Activated CD8-positive, alpha-beta memory T cell treated with anti-CD3 and anti-CD28 coated beads, Interleukin-2, amount 10 ng/mL, durations not matched to agents 7 days and 5 days (primary cell): ENCODE measurements at regions not wholly inside any gene's neighbourhood (a gene's known extent, or its start where the extent isn't known, plus 50 kb on each side); places are given as distances from the start of the nearest gene placed in this dataset.

Experiments used
- ATAC-seq: fragments of 150-1000 bp; cut with Tn5 transposase; one replicate; pipeline ENCODE4 v1.10.0; 2021; ENCODE audit warnings: moderate library complexity
- CTCF ChIA-PET: fragments of 350-600 bp; sonication (Branson Sonifier 250); formaldehyde crosslinking; loops from one replicate; lab custom pipeline; 2021; ENCODE audit warnings: antibody characterized with exemption; lab: Charles Lee
- DNase-seq: peaks from one replicate; pipeline ENCODE4 v3.0.0-alpha.2; 2020
- H3K27ac Mint-ChIP-seq: one replicate; pipeline ENCODE4 v1.8.0; 2021; ENCODE audit warnings: mild to moderate bottlenecking, mixed read lengths
- H3K27me3 Mint-ChIP-seq: one replicate; pipeline ENCODE4 v1.8.0; 2021; ENCODE audit warnings: mixed read lengths
- H3K36me3 Mint-ChIP-seq: one replicate; pipeline ENCODE4 v1.8.0; 2021; ENCODE audit warnings: mild to moderate bottlenecking, mixed read lengths
- H3K4me1 Mint-ChIP-seq: one replicate; pipeline ENCODE4 v1.8.0; 2021; ENCODE audit warnings: mixed read lengths
- H3K4me3 Mint-ChIP-seq: one replicate; pipeline ENCODE4 v1.8.0; 2021; ENCODE audit warnings: mild to moderate bottlenecking, moderate library complexity, mixed read lengths
- H3K9me3 Mint-ChIP-seq: one replicate; pipeline ENCODE4 v1.8.0; 2022; ENCODE audit warnings: low read depth, mixed read lengths

GRCh38 chr16:82522026-82522425, 104.7 kb upstream of the CDH13 start:
- Mint-ChIP-seq H3K36me3 (no peaks in the 10 kb centered on the region), H3K4me3 (no peak overlapping the region), H3K9me3 (no peaks in the 10 kb centered on the region), H3K27ac (no peak overlapping the region), H3K4me1 (no peaks in the 10 kb centered on the region), H3K27me3 (no peaks in the 10 kb centered on the region)
- no peak for DNase-seq
- CTCF ChIA-PET: no interaction called here
- no peak for ATAC-seq

DNA sequence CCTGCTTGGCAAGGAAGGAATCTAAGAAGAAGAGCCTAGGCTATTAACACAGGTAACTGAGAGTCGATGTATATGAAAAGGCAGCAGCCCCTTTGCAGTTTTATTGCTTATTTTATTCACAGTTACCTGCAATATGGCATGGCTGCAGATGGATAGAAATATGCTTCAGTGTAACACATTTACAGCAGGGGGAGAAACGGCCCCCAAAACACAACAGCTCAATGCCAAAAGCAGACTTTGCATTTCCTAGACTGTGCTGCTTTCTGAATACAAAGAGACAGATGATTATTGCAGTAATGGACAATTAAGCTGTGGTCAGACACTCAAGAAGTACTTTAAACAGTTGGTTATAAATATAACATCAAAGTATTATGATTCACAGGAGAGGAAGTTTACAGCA, 108.0 kb upstream of the CDH13 start:
- no peaks in the 10 kb centered on the region for H3K4me1 Mint-ChIP-seq
- ATAC-seq: no peak
- H3K27ac Mint-ChIP-seq: no peak overlapping the region
- no peaks in the 10 kb centered on the region for H3K9me3 Mint-ChIP-seq
- H3K36me3 Mint-ChIP-seq: no peaks in the 10 kb centered on the region
- DNase-seq: no peak
- CTCF ChIA-PET: no interaction called here
- no peak overlapping the region for H3K4me3 Mint-ChIP-seq
- H3K27me3 Mint-ChIP-seq: no peaks in the 10 kb centered on the region

DNA sequence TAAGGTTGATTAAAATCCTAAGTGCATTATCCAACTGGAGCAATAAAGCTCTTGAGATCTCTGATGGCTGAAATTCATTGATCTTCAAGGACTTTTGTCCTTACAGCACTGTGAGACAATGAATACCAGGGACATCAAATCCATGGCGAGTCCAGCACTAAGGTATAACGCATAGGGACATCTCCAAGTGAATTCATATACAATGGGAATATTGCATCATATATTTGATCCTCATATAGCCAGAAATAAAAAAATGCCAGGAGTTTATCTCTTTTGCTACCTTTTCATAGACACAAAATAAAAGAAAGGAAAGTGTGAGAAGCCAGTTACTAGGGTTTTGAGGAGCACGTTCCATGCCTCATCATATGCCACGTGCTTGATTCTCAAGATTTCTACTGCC, 112.5 kb upstream of the CDH13 start:
- H3K27ac Mint-ChIP-seq: no peak overlapping the region
- no peaks in the 10 kb centered on the region for H3K27me3 Mint-ChIP-seq
- ATAC-seq (no peak), DNase-seq (no peak)
- no peak overlapping the region for H3K4me3 Mint-ChIP-seq
- no peaks in the 10 kb centered on the region for H3K9me3 Mint-ChIP-seq
- H3K4me1 Mint-ChIP-seq: no peaks in the 10 kb centered on the region
- no peaks in the 10 kb centered on the region for H3K36me3 Mint-ChIP-seq
- CTCF ChIA-PET: no interaction called here

- Mint-ChIP-seq H3K4me1 (no peaks in the 10 kb centered on the region), H3K27me3 (no peaks in the 10 kb centered on the region), H3K27ac (no peak overlapping the region), H3K9me3 (no peaks in the 10 kb centered on the region), H3K4me3 (no peak overlapping the region), H3K36me3 (no peaks in the 10 kb centered on the region)
- ATAC-seq (no peak), DNase-seq (no peak)
- CTCF ChIA-PET: no interaction called here
These were observed 115.9 kb upstream of the CDH13 start for GRCh38 chr16:82510789-82511305.

DNA sequence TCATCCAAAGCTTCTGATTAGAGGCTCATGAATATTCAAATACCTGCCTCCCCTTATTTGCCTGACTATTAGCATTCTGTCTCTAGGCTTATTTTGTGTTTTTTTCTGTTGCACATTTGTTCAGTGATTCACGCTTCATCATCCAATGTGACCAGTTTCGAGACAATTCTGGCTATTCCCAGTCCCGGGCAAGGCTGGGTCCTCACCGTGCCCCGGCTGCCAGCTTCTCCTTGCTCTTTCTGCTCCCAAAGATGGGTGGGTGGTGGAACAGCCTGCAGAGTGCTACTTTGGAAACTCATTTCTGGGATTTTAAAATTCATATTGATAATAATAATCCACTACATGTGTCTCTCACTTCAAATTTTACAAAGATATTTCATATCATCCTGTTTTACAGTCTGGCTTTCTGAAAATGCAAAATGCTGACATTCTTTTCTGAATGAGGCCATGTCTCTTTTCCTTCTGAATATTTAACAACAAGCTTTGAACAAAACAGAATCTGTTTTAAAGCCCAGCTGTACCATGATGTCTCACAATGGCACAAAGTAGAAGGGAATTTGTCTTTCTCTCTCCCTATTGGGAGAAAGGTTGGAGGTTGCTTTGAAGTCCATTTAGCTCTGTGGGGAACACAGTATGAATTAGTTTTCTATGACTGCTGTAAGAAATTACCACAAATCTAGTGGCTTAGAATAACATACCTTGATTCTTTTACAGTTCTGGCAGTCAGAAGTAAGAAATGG, 116.9 kb upstream of the CDH13 start:
- H3K9me3 Mint-ChIP-seq: no peaks in the 10 kb centered on the region
- H3K36me3 Mint-ChIP-seq: no peaks in the 10 kb centered on the region
- CTCF ChIA-PET: no interaction called here
- no peak for ATAC-seq
- no peak for DNase-seq
- H3K4me1 Mint-ChIP-seq: no peaks in the 10 kb centered on the region
- H3K4me3 Mint-ChIP-seq: no peak overlapping the region
- H3K27ac Mint-ChIP-seq: no peak overlapping the region
- no peaks in the 10 kb centered on the region for H3K27me3 Mint-ChIP-seq

DNA sequence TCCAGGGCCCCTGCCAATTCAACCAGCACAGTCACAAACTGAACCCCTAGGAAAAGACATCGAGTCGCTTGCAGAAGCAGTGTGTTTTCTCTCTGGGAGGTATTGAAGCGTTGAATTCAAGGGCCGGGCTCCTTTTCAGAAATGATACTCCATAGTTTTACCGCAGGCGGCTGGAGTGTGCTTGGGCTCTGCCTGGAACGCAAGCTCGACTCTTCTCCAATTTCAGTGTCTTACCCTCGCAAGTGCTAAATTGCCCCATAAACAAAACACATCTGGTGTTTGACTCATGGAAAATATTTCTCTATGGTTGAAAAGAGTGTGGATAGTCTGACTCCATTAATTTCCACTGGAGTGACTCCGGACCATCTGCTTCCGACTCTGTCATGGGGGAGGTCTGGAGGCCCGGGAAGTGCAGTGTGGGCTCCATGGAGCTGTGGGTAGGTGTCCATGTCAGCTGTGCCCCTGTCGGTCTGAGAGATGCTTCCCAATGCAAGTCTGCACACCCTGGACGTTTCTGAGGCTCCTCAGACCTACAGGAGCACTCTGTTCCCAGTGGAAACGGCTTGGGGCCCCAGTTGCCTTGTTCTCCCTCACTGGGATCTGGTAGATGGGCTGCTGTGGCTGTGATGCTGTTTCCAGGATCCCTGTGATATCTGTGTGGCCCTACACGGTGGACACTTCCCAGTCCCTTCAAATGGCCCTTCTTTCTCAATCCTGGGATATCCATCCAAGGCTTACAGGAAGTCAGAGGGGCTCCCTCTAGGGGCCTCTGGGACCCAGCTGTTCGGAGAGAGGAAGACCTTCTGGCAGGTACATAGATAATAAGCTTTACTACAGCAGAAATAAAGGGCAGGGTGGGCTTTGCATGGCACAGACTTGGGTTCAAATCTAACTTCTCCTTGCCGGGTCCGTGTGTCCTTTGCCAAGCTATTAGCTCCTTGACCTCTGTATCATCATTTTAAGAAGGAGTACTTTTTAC, 119.8 kb upstream of the CDH13 start:
- DNase-seq (no peak), ATAC-seq (no peak)
- Mint-ChIP-seq H3K36me3 (no peaks in the 10 kb centered on the region), H3K9me3 (no peaks in the 10 kb centered on the region), H3K27ac (no peak overlapping the region), H3K4me3 (no peak overlapping the region), H3K4me1 (no peaks in the 10 kb centered on the region), H3K27me3 (no peaks in the 10 kb centered on the region)
- CTCF ChIA-PET: interaction anchor here (1.4 kb wide), 1 partner anchor 35 kb away, joined by 3 read pairs; no protein-coding TSS in a partner anchor

- Mint-ChIP-seq H3K27ac (no peak overlapping the region), H3K4me1 (no peaks in the 10 kb centered on the region), H3K9me3 (no peaks in the 10 kb centered on the region), H3K36me3 (no peaks in the 10 kb centered on the region), H3K4me3 (no peak overlapping the region), H3K27me3 (no peaks in the 10 kb centered on the region)
- DNase-seq: no peak
- no peak for ATAC-seq
- CTCF ChIA-PET: no interaction called here
These were observed 121.9 kb upstream of the CDH13 start for GRCh38 chr16:82504836-82505235.

GRCh38 chr16:82499302-82499701, 127.5 kb upstream of the CDH13 start:
- H3K9me3 Mint-ChIP-seq: no peaks in the 10 kb centered on the region
- CTCF ChIA-PET: no interaction called here
- H3K4me1 Mint-ChIP-seq: no peaks in the 10 kb centered on the region
- H3K4me3 Mint-ChIP-seq: no peak overlapping the region
- DNase-seq (no peak), ATAC-seq (no peak)
- no peaks in the 10 kb centered on the region for H3K27me3 Mint-ChIP-seq
- no peaks in the 10 kb centered on the region for H3K36me3 Mint-ChIP-seq
- no peak overlapping the region for H3K27ac Mint-ChIP-seq

- Mint-ChIP-seq H3K9me3 (no peaks in the 10 kb centered on the region), H3K27me3 (no peaks in the 10 kb centered on the region)
These were observed 129.6 kb upstream of the CDH13 start for GRCh38 chr16:82497139-82497538.

DNA sequence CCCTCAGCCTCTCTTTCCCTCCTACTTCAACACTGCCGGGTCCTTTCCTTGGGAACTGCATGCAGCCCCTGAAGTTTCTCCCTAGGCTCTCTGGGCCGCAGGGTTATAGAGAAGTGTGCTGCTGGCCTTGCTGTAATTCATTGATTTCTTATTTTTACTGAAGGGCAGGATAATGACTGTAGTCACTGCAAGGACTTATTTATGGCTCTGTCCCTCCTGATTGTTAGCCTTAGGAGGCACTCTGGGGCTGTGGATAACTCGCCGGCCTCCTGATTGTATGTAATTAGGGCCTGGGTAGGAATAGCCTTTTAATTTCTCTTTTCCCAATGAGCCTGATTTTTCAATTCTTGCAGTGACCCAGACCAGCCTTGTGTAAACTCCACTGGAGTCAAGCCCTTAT, 138.3 kb upstream of the CDH13 start:
- no peak for DNase-seq
- Mint-ChIP-seq H3K36me3 (no peaks in the 10 kb centered on the region), H3K27me3 (no peaks in the 10 kb centered on the region), H3K4me3 (no peak overlapping the region), H3K4me1 (no peaks in the 10 kb centered on the region), H3K9me3 (peaks cover 1% of the 10 kb centered on the region), H3K27ac (no peak overlapping the region)
- CTCF ChIA-PET: interaction anchor here (1.2 kb wide), 1 partner anchor 9 kb away, joined by 3 read pairs; no protein-coding TSS in a partner anchor
- no peak for ATAC-seq

More at GRCh38 chr16:82497139-82497538, 129.6 kb upstream of the CDH13 start:
- H3K36me3 Mint-ChIP-seq: no peaks in the 10 kb centered on the region
- H3K4me3 Mint-ChIP-seq: no peak overlapping the region
- ATAC-seq (no peak), DNase-seq (no peak)
- H3K4me1 Mint-ChIP-seq: no peaks in the 10 kb centered on the region
- CTCF ChIA-PET: no interaction called here
- H3K27ac Mint-ChIP-seq: no peak overlapping the region

DNA sequence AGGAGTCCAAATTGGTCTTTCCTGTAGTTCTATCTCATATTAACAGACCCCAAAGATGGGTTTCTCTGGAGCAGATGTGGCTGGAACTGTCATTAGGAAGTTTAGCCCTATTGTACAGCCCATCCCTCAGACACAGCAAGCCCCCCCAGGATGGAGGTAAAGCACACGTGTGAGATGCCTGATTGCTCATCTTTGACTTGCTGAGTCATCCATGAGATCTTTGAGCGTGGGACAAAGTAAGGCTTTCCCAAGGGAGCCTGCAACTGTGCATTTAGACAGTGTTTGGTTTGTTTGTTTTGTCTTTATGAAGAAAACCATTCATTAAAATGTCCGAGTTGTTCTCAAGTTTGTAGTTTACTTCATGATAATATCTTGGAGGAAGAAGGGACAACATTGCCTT, 145.3 kb upstream of the CDH13 start:
- H3K9me3 Mint-ChIP-seq: no peaks in the 10 kb centered on the region
- ATAC-seq (no peak), DNase-seq (no peak)
- H3K27ac Mint-ChIP-seq: no peak overlapping the region
- no peaks in the 10 kb centered on the region for H3K36me3 Mint-ChIP-seq
- no peaks in the 10 kb centered on the region for H3K4me1 Mint-ChIP-seq
- CTCF ChIA-PET: no interaction called here
- H3K4me3 Mint-ChIP-seq: no peak overlapping the region
- no peaks in the 10 kb centered on the region for H3K27me3 Mint-ChIP-seq

DNA sequence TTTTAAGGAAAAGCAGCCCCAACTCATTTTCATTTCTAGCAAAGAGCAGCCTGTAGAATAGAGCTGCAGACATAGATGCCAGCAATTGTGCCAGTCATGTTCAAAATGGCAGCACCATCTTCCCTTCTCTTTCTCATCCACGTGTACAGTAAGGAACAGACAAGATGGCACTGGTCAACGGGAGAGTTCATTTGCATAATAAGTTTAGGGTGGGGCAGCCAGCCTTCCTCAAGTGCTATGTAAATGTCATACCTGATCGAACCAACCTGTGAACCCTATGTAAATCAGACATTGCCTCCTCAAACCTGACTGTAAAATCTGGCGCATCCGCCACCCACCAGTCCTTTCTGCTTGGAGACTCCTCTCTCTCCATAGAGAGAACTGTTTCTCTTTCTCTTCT, 150.0 kb upstream of the CDH13 start:
- CTCF ChIA-PET: no interaction called here
- Mint-ChIP-seq H3K36me3 (no peaks in the 10 kb centered on the region), H3K4me1 (no peaks in the 10 kb centered on the region), H3K27ac (no peak overlapping the region), H3K4me3 (no peak overlapping the region), H3K9me3 (no peaks in the 10 kb centered on the region), H3K27me3 (no peaks in the 10 kb centered on the region)
- DNase-seq (no peak), ATAC-seq (no peak)

DNA sequence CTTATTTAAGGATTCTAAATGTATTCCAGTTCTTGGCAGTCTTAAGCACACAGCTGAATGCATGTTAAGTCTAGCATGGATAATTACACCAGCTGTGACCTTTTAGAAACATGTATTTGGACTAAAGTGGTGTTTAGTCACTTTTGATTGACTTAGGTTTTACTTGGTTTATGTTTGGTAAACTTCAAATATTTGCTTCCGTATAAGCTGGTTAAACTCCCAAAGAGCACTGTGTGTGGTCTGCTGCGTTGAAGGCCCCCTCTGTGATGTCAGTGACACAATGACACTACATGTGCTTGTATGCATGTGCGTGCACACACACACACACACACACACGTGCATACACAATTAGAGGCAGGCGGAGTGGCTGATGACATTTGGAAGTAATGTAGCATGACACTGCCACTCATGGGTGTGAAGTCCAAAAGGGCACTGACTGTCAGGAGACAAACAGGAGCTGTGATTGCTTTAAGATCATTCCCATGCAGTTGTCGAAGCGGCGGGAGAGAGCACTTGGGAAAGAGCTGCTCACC, 156.1 kb upstream of the CDH13 start:
- Mint-ChIP-seq H3K27ac (no peak overlapping the region), H3K9me3 (peaks cover 2% of the 10 kb centered on the region), H3K36me3 (no peaks in the 10 kb centered on the region), H3K4me3 (no peak overlapping the region), H3K27me3 (no peaks in the 10 kb centered on the region), H3K4me1 (no peaks in the 10 kb centered on the region)
- CTCF ChIA-PET: interaction anchor here (1.0 kb wide), 1 partner anchor 14 kb away, joined by 3 read pairs; no protein-coding TSS in a partner anchor
- DNase-seq (no peak), ATAC-seq (no peak)
